ENCODE measurements at regions not wholly inside any gene's neighbourhood (a gene's known extent, or its start where the extent isn't known, plus 50 kb on each side); places are given as distances from the start of the nearest gene placed in this dataset.

DNA sequence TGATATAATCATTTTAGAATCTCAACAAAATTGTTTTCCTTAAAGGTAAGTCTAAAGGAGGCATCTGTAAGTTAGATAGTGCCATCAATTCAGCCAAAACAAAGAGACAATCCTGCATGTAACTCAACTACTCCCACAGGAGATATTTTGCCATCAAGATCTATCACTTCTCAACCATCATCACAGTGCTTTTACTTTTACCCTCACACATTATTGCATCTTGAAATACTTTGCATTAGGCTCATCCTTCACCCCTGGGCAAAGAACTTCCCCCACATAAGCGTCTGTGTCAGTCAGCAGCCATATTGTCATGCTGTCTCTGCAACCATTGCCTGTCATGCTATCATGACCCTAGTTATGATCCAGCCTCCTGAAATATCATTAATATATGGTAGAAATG is 54.9 kb upstream of the NLGN1 start:
- Mint-ChIP-seq H3K36me3 (ENCODE audit: low read depth) (no peaks in the 10 kb centered on the region), H3K9me3 (no peaks in the 10 kb centered on the region), H3K27ac (no peak overlapping the region), H3K4me3 (no peak overlapping the region), H3K4me1 (no peaks in the 10 kb centered on the region), H3K27me3 (ENCODE audit: low read depth) (no peaks in the 10 kb centered on the region)
- TF ChIP-seq, protein P1, sequence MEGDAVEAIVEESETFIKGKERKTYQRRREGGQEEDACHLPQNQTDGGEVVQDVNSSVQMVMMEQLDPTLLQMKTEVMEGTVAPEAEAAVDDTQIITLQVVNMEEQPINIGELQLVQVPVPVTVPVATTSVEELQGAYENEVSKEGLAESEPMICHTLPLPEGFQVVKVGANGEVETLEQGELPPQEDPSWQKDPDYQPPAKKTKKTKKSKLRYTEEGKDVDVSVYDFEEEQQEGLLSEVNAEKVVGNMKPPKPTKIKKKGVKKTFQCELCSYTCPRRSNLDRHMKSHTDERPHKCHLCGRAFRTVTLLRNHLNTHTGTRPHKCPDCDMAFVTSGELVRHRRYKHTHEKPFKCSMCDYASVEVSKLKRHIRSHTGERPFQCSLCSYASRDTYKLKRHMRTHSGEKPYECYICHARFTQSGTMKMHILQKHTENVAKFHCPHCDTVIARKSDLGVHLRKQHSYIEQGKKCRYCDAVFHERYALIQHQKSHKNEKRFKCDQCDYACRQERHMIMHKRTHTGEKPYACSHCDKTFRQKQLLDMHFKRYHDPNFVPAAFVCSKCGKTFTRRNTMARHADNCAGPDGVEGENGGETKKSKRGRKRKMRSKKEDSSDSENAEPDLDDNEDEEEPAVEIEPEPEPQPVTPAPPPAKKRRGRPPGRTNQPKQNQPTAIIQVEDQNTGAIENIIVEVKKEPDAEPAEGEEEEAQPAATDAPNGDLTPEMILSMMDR (IDR thresholded peaks at IDR 0.05; ENCODE audit: unreplicated experiment in 3 of 3): no peak

DNA sequence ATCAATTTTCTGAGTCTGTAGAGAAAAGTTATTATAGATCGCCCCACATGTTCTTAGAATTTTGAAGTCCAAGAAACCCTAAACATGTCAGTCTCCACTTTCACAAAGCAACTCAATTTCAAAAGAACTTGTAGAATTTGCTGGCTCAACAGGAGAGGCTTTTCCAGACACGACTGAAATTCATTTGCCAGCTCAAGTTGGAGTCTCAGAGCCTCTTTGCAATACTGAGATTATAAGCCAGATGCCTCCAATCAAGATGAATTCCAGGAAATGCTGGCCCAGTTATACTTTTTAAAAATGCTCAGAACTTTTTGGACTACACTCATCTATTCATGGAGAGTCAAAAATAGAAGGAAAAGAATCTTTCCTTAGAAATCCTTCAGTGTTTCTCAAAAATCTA is 56.9 kb upstream of the NLGN1 start:
- H3K9me3 Mint-ChIP-seq: no peaks in the 10 kb centered on the region
- H3K36me3 Mint-ChIP-seq (ENCODE audit: low read depth): no peaks in the 10 kb centered on the region
- H3K4me1 Mint-ChIP-seq: no peaks in the 10 kb centered on the region

GRCh38 chr3:173336261-173336660 is 61.3 kb upstream of the NLGN1 start:
- no peaks in the 10 kb centered on the region for H3K27me3 Mint-ChIP-seq (ENCODE audit: low read depth)
- H3K36me3 Mint-ChIP-seq (ENCODE audit: low read depth): no peaks in the 10 kb centered on the region
- no peaks in the 10 kb centered on the region for H3K9me3 Mint-ChIP-seq
- TF ChIP-seq, protein P1 (IDR thresholded peaks at IDR 0.05; ENCODE audit: unreplicated experiment in 3 of 3): no peak
- H3K4me1 Mint-ChIP-seq: no peaks in the 10 kb centered on the region
- H3K4me3 Mint-ChIP-seq: no peak overlapping the region
- no peak overlapping the region for H3K27ac Mint-ChIP-seq

More for the DNA sequence above, 56.9 kb upstream of the NLGN1 start:
- TF ChIP-seq, protein P1 (IDR thresholded peaks at IDR 0.05; ENCODE audit: unreplicated experiment in 3 of 3): no peak
- H3K4me3 Mint-ChIP-seq: no peak overlapping the region
- H3K27me3 Mint-ChIP-seq (ENCODE audit: low read depth): no peaks in the 10 kb centered on the region
- H3K27ac Mint-ChIP-seq: no peak overlapping the region

DNA sequence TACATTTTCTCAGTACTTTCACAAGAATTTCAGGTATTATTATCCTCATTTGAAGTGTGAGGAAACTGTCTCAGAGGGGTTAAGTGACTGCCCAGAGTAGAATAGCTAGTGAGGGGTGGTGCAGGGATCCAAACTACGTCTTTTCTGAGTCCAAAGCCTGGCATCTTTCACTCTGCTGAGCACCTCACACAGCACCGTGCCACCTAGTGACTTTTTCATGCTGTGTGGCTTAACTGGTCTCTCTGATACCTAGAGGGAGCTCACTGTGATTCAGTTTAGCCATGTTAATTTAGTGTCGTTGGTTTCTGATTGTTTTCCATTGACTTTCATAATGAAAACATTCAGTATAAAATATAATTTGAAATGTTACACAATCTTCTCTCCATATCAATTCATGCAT is 91.4 kb upstream of the NLGN1 start:
- H3K4me1 Mint-ChIP-seq: no peaks in the 10 kb centered on the region
- TF ChIP-seq, protein P1 (IDR thresholded peaks at IDR 0.05; ENCODE audit: unreplicated experiment in 3 of 3): no peak
- no peaks in the 10 kb centered on the region for H3K9me3 Mint-ChIP-seq
- H3K4me3 Mint-ChIP-seq: no peak overlapping the region
- no peaks in the 10 kb centered on the region for H3K27me3 Mint-ChIP-seq (ENCODE audit: low read depth)
- no peak overlapping the region for H3K27ac Mint-ChIP-seq
- no peaks in the 10 kb centered on the region for H3K36me3 Mint-ChIP-seq (ENCODE audit: low read depth)

GRCh38 chr3:173304182-173304800 is 93.3 kb upstream of the NLGN1 start:
- Mint-ChIP-seq H3K36me3 (ENCODE audit: low read depth) (no peaks in the 10 kb centered on the region), H3K27me3 (ENCODE audit: low read depth) (no peaks in the 10 kb centered on the region)
- TF ChIP-seq, protein P1 (IDR thresholded peaks at IDR 0.05; ENCODE audit: unreplicated experiment in 3 of 3): no peak

GRCh38 chr3:173301647-173302046 is 95.9 kb upstream of the NLGN1 start:
- H3K4me3 Mint-ChIP-seq: no peak overlapping the region
- no peaks in the 10 kb centered on the region for H3K36me3 Mint-ChIP-seq (ENCODE audit: low read depth)
- H3K27me3 Mint-ChIP-seq (ENCODE audit: low read depth): no peaks in the 10 kb centered on the region
- TF ChIP-seq, protein P1 (IDR thresholded peaks at IDR 0.05; ENCODE audit: unreplicated experiment in 3 of 3): no peak
- H3K4me1 Mint-ChIP-seq: no peaks in the 10 kb centered on the region
- H3K9me3 Mint-ChIP-seq: peaks cover 11% of the 10 kb centered on the region
- H3K27ac Mint-ChIP-seq: no peak overlapping the region

More at GRCh38 chr3:173304182-173304800, 93.3 kb upstream of the NLGN1 start:
- Mint-ChIP-seq H3K27ac (no peak overlapping the region), H3K4me1 (no peaks in the 10 kb centered on the region), H3K9me3 (peaks cover 3% of the 10 kb centered on the region), H3K4me3 (no peak overlapping the region)
